ENCODE measurements at regions not wholly inside any gene's neighbourhood (a gene's known extent, or its start where the extent isn't known, plus 50 kb on each side); places are given as distances from the start of the nearest gene placed in this dataset.

- TF ChIP-seq TAF1 (IDR thresholded peaks at IDR 0.05; ENCODE audit: borderline replicate concordance, low read depth, low read length): no peak
- no peak for TF ChIP-seq CTCF (IDR thresholded peaks at IDR 0.05)
- no peak for TF ChIP-seq PBX3 (IDR thresholded peaks at IDR 0.05)
Measured at GRCh38 chr13:29677627-29678026, 82.1 kb upstream of the SLC7A1 start.

Data from SK-N-SH (cell line).